DMS153 treated with DMSO at 0.1 percent for 48 hours (cell line): ENCODE measurements at regions not wholly inside any gene's neighbourhood (a gene's known extent, or its start where the extent isn't known, plus 50 kb on each side); places are given as distances from the start of the nearest gene placed in this dataset.

Source experiments
- DNase-seq: peaks from one replicate; lab custom pipeline; 2025; ENCODE audit not compliant: unreplicated experiment; lab: John Stamatoyannopoulos, UW

GRCh38 chr17:77376795-77377709 lies 236.3 kb downstream of the SEC14L1 start:
- DNase-seq = no peak

GRCh38 chr17:77377710-77378235 lies 237.0 kb downstream of the SEC14L1 start:
- DNase-seq = no peak

GRCh38 chr17:77378318-77379064 lies 237.7 kb downstream of the SEC14L1 start:
- no peak for DNase-seq

- no peak for DNase-seq
These were observed 238.3 kb downstream of the SEC14L1 start for GRCh38 chr17:77379065-77379428.

- no peak for DNase-seq
These were observed 239.1 kb downstream of the SEC14L1 start for GRCh38 chr17:77379832-77380231.

- no peak for DNase-seq
These were observed 239.8 kb downstream of the SEC14L1 start for GRCh38 chr17:77380395-77381184.

GRCh38 chr17:77381185-77381700 lies 240.5 kb downstream of the SEC14L1 start:
- DNase-seq = no peak

- DNase-seq = no peak
These were observed 241.0 kb downstream of the SEC14L1 start for GRCh38 chr17:77381731-77382130.

- no peak for DNase-seq
These were observed 241.7 kb downstream of the SEC14L1 start for GRCh38 chr17:77382356-77382911.

GRCh38 chr17:77382966-77383612 lies 242.3 kb downstream of the SEC14L1 start:
- DNase-seq = no peak

GRCh38 chr17:77383613-77384608 lies 243.1 kb downstream of the SEC14L1 start:
- DNase-seq = no peak

- DNase-seq = no peak
These were observed 245.2 kb downstream of the SEC14L1 start for GRCh38 chr17:77385750-77386501.

GRCh38 chr17:77386502-77387192 lies 245.9 kb downstream of the SEC14L1 start:
- no peak for DNase-seq

GRCh38 chr17:77387891-77388290 lies 247.1 kb downstream of the SEC14L1 start:
- no peak for DNase-seq

- DNase-seq = no peak
These were observed 247.9 kb downstream of the SEC14L1 start for GRCh38 chr17:77388384-77389306.

GRCh38 chr17:77390870-77391269 lies 250.1 kb downstream of the SEC14L1 start:
- no peak for DNase-seq
